HCT116 (cell line): ENCODE measurements at regions not wholly inside any gene's neighbourhood (a gene's known extent, or its start where the extent isn't known, plus 50 kb on each side); places are given as distances from the start of the nearest gene placed in this dataset.

ENCODE experiments used
- ATAC-seq: fragments of 200-7000 bp; cut with Tn5 transposase; 2 replicates; pipeline ENCODE4 v1.9.1; 2020; ENCODE audit warnings: mild to moderate bottlenecking, moderate library complexity
- BruUV-seq: library from RNA; stranded (reverse); fragments of 400-500 nt; replicated peaks from 2 replicates; lab custom pipeline; 2021; lab: Mats Ljungman, UMichigan
- CTCF ChIA-PET: fragments of 300-600 bp; sonication (Branson Sonifier 250); formaldehyde crosslinking; loops from one replicate; lab custom pipeline; 2021; ENCODE audit warnings: antibody characterized with exemption; lab: Charles Lee
- POLR2A ChIA-PET: fragments of 300-600, 350-600 bp; sonication (Branson Sonifier 250); formaldehyde crosslinking; loops from one replicate; lab custom pipeline; 2021; ENCODE audit warnings: antibody characterized with exemption; lab: Charles Lee
- RAD21 ChIA-PET, 2 experiments: fragments of 300-600 bp; sonication (Branson Sonifier 250); formaldehyde crosslinking; loops; one replicate each; lab custom pipeline; 2023; ENCODE audit warnings: low total read pairs in 2 of 2; ENCODE audit not compliant: uncharacterized antibody in 2 of 2, unreplicated experiment in 2 of 2, low non-redundant PET in 1 of 2; lab: Charles Lee
- DNase-seq: peaks from one replicate; pipeline ENCODE4 v3.0.0-alpha.2; 2010; ENCODE audit warnings: low read depth, low spot score
- H2AFZ ChIP-seq: fragments of 200-600 bp; shearing (Covaris generic), sonication (generic); 2 replicates; pipeline ENCODE4 v1.6.1; 2017; ENCODE audit warnings: low read depth, mixed run types, mixed read lengths, antibody characterized with exemption, low read length; ENCODE audit not compliant: poor library complexity, severe bottlenecking
- H3K27ac ChIP-seq: 2 replicates; pipeline ENCODE4 v1.5.1; 2012; ENCODE audit warnings: low read depth, low read length
- H3K27me3 ChIP-seq: fragments of 200-600 bp; sonication (generic); 2 replicates; pipeline ENCODE4 v1.6.1; 2016; ENCODE audit warnings: mixed run types, low read length, mixed read lengths; ENCODE audit not compliant: insufficient read depth
- H3K36me3 ChIP-seq, 2 experiments: fragments of 200-500 bp in 1 of 2; fragments of 200-600 bp in 1 of 2; sonication (Bioruptor generic) in 1 of 2; sonication (generic) in 1 of 2; 2 replicates each; pipeline versions ENCODE4 v1.5.1 to v1.6.1; 2014 to 2016; ENCODE audit warnings: low read length in 2 of 2, inconsistent platforms in 1 of 2, mixed read lengths in 1 of 2, mixed run types in 1 of 2; ENCODE audit not compliant: insufficient read depth in 2 of 2, control insufficient read depth in 1 of 2
- H3K4me1 ChIP-seq, 2 experiments: fragments of 200-600 bp in 1 of 2; sonication (generic) in 1 of 2; 2 replicates each; pipeline versions ENCODE4 v1.5.1 to v1.6.1; 2012 to 2017; ENCODE audit warnings: low read length in 2 of 2, inconsistent platforms in 1 of 2, mild to moderate bottlenecking in 1 of 2, mixed read lengths in 1 of 2, mixed run types in 1 of 2, moderate library complexity in 1 of 2; ENCODE audit not compliant: insufficient read depth in 2 of 2, control insufficient read depth in 1 of 2
- H3K4me2 ChIP-seq: fragments of 200-600 bp; sonication (generic); 2 replicates; pipeline ENCODE4 v1.6.1; 2017; ENCODE audit warnings: mixed run types, low read length, mixed read lengths
- H3K4me3 ChIP-seq, 2 experiments: fragments of 200-600 bp in 1 of 2; sonication (generic) in 1 of 2; replicated peaks in 1 of 2; 2 replicates each; pipeline ENCODE4 v1.5.1; 2011 to 2016; ENCODE audit warnings: low read length in 2 of 2, control low read depth in 1 of 2, low read depth in 1 of 2, mild to moderate bottlenecking in 1 of 2, mixed read lengths in 1 of 2, mixed run types in 1 of 2
- H3K79me2 ChIP-seq: fragments of 200-600 bp; sonication (generic); 2 replicates; pipeline ENCODE4 v1.6.1; 2017; ENCODE audit warnings: mild to moderate bottlenecking, mixed run types, low read length, moderate library complexity, mixed read lengths; ENCODE audit not compliant: insufficient read depth
- H3K9ac ChIP-seq: fragments of 200-600 bp; sonication (generic); 2 replicates; pipeline ENCODE4 v1.6.1; 2016; ENCODE audit warnings: low read length, mixed read lengths
- H3K9me2 ChIP-seq: fragments of 200-600 bp; sonication (generic), shearing (Covaris generic); 2 replicates; pipeline ENCODE4 v1.6.1; 2017; ENCODE audit warnings: mixed run types, mild to moderate bottlenecking, moderate library complexity; ENCODE audit not compliant: insufficient read depth
- H3K9me3 ChIP-seq, 2 experiments: fragments of 200-500 bp in 1 of 2; fragments of 200-600 bp in 1 of 2; sonication (Bioruptor generic) in 1 of 2; sonication (generic) in 1 of 2; 2 replicates each; pipeline ENCODE4 v1.6.1; 2014 to 2017; ENCODE audit warnings: low read length in 2 of 2, mixed read lengths in 2 of 2, inconsistent platforms in 1 of 2, low read depth in 1 of 2, mild to moderate bottlenecking in 1 of 2, mixed run types in 1 of 2, moderate library complexity in 1 of 2; ENCODE audit not compliant: control insufficient read depth in 1 of 2, insufficient read depth in 1 of 2
- H4K20me1 ChIP-seq: fragments of 200-600 bp; sonication (generic), shearing (Covaris generic); 2 replicates; pipeline ENCODE4 v1.6.1; 2017; ENCODE audit warnings: mixed run types, mild to moderate bottlenecking, moderate library complexity; ENCODE audit not compliant: insufficient read depth
- EZH2 ChIP-seq: fragments of 200-600 bp; sonication (generic); IDR thresholded peaks from 2 replicates; pipeline ENCODE4 v1.6.1; 2017; ENCODE audit warnings: antibody characterized with exemption, mixed run types
- MAX ChIP-seq: IDR thresholded peaks from 2 replicates; pipeline ENCODE4 v1.6.1; 2012
- POLR2AphosphoS5 ChIP-seq: IDR thresholded peaks from 2 replicates; pipeline ENCODE4 v1.6.1; 2011; ENCODE audit warnings: mild to moderate bottlenecking, low read depth, low read length, moderate library complexity
- SRF ChIP-seq: IDR thresholded peaks from 2 replicates; pipeline ENCODE4 v1.6.1; 2012; ENCODE audit warnings: low read depth
- ZFX ChIP-seq: fragments of 450-650 bp; IDR thresholded peaks from 2 replicates; pipeline ENCODE4 v1.6.1; 2017
- ZNF274 ChIP-seq: fragments of 200-500 bp; sonication (Bioruptor generic); IDR thresholded peaks from 2 replicates; pipeline ENCODE4 v1.6.1; 2014; ENCODE audit warnings: mild to moderate bottlenecking, low read depth, low read length, inconsistent platforms
- intact Hi-C: fragments of 100-400 bp; cut with micrococcal nuclease; formaldehyde crosslinking; loops from 2 replicates; pipeline ENCODE4 v1.10.0; 2022
- TF ChIP-seq, protein P1 (sequence below): IDR thresholded peaks from 2 replicates; pipeline ENCODE4 v1.6.1; 2011; ENCODE audit warnings: mild to moderate bottlenecking, low read length, moderate library complexity; ENCODE audit not compliant: insufficient replicate concordance; ENCODE audit errors: extremely low read depth

DNA sequence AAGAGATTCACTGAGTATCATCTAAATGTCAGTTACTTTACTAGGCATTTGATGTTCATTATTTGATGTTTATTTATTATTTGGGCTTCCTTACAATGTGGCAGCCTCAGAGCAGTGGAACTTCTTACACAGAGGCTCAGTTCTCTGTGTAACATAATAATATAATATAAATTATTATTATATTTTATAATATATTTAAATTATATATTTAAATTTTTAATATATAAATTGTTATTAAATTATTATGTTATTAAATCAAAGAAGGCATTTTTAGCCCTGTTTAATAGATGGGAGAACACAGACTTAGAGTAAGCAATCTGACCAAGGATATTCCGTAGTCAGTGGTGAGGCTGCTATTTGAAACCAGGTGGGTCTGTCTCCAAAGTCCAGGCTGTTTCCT, 315.3 kb upstream of the SKOR2 start (continued):
- TF ChIP-seq, protein P1, sequence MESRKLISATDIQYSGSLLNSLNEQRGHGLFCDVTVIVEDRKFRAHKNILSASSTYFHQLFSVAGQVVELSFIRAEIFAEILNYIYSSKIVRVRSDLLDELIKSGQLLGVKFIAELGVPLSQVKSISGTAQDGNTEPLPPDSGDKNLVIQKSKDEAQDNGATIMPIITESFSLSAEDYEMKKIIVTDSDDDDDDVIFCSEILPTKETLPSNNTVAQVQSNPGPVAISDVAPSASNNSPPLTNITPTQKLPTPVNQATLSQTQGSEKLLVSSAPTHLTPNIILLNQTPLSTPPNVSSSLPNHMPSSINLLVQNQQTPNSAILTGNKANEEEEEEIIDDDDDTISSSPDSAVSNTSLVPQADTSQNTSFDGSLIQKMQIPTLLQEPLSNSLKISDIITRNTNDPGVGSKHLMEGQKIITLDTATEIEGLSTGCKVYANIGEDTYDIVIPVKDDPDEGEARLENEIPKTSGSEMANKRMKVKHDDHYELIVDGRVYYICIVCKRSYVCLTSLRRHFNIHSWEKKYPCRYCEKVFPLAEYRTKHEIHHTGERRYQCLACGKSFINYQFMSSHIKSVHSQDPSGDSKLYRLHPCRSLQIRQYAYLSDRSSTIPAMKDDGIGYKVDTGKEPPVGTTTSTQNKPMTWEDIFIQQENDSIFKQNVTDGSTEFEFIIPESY: no peak
- TF ChIP-seq MAX (no peak), POLR2AphosphoS5 (no peak), ZNF274 (no peak), EZH2 (no peak), SRF (no peak)
- TF ChIP-seq, all 23 proteins: peak for 0

DNA sequence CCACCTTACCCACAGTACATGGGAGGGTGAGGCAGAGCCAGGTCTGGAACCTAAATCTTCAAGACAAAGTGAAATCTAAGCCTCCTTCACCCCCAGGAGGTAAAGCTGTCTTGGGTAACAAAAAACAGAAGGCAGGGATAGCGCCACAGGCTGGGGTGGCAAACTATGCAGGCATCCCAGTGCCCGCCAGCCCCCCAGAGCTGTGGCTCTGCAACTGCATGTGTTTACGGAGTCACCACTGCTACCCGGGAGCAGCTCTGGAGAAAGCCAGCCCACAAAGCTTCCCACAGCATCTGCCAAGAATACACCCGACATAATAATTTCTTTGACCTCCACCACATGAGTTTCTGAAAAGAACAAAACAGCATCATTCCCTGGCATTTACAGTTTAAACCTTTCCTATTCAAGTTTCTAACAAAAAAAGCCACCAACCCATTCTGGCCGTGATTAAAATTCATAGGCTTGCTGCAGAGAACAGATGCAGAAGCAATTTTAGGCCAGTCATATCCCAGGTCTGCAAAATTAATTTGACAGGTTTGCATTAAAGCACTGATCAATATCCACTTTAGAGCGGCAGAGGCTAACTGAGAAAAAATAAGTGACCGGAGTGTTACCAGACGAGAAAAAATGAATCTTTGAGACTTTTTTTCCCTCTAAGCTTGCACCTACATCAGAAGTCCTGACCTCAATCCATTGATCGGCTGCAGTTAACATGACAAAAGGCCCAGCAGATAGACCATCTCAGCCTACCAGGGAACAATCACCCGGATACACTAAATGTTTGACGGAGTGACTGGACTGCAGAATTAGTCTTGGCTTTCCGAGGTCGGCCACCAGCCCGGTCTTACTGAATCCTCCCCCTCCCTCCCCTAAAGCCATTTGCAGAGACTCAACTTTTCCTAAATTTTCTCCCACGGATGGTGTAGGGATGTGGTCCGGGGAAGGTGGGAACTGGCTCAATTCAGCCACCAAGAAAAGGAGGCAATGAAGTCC, 309.6 kb upstream of the SKOR2 start:
- H3K9ac ChIP-seq: no peak overlapping the region
- intact Hi-C loops: no loop called here
- RAD21 ChIA-PET: no interaction called here
- no peaks in the 10 kb centered on the region for H3K4me1 ChIP-seq
- peak; percentile 53; the same call in 1 of the 2 replicates for ATAC-seq
- no peaks in the 10 kb centered on the region for H3K9me2 ChIP-seq
- H3K27me3 ChIP-seq: peaks cover 35% of the 10 kb centered on the region
- CTCF ChIA-PET: no interaction called here
- no peaks in the 10 kb centered on the region for H3K36me3 ChIP-seq
- H3K79me2 ChIP-seq: no peaks in the 10 kb centered on the region
- POLR2A ChIA-PET: no interaction called here
- no peak overlapping the region for H3K4me2 ChIP-seq
- BruUV-seq: no TSS peak
- TF ChIP-seq MAX: no peak
- TF ChIP-seq ZFX: no peak
- H3K9me3 ChIP-seq: no peaks in the 10 kb centered on the region
- DNase-seq: no peak
- no peak overlapping the region for H2AFZ ChIP-seq
- no peak overlapping the region for H3K27ac ChIP-seq
- H3K4me3 ChIP-seq: no peak overlapping the region
- H4K20me1 ChIP-seq: no peaks in the 10 kb centered on the region
